ENCODE measurements at regions not wholly inside any gene's neighbourhood (a gene's known extent, or its start where the extent isn't known, plus 50 kb on each side); places are given as distances from the start of the nearest gene placed in this dataset.

DNA sequence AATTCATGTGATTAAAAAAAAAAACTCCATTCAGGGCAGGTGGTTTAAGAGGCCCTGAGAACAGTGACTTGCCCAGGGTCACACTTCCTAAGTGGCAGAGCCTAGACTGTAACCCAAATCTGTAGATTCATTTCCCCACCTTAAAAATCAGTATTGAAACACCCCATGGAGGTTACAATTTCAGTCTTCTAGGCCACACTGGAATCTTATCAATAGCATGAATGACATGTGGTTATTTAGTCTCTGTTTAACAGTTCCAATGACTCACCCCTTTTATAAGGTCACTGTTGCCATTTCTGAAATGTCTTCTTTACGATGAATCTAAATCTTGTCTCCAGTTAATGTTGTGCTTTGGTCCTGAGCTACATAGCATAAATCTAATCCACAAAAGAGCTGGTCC lies 262.3 kb upstream of the GRIP1 start:
- intact Hi-C loops (cut with DNase I, micrococcal nuclease), result no loop called here
- no peak for DNase-seq
- no peak for ATAC-seq

DNA sequence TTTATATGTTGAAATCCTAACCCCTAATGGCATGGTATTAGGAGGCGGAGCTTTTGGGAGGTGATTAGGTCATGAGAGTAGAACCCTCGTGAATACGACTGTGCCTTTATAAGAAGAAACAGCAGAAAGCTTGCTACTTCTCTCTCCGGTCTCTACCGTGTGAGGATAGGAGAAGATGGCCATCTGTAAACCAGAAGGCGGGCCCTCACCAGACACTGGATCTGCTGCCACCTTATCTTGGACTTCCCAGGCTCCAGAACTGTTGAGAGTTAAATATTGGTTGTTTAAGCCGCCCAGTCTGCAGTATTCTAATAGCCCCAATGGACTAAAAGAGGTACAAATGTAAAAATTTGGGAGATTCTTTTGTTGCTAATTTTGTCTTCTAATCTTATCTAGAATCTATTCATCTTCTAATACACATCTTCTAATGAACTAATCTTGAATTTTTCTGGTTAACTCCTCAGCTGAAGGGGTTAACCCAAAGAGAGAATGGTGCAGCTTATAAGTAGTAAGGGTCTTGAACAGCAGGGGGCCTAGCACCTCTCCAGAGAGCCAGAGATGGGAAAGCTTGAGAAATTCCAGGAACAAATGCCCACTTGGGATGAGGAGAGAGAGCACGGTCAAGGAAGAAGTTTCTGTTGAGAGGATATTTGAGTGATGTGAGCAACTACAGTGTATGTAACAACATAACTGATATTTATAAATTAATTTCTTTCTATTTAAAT lies 264.0 kb upstream of the GRIP1 start:
- intact Hi-C loops (cut with DNase I, micrococcal nuclease), result no loop called here

DNA sequence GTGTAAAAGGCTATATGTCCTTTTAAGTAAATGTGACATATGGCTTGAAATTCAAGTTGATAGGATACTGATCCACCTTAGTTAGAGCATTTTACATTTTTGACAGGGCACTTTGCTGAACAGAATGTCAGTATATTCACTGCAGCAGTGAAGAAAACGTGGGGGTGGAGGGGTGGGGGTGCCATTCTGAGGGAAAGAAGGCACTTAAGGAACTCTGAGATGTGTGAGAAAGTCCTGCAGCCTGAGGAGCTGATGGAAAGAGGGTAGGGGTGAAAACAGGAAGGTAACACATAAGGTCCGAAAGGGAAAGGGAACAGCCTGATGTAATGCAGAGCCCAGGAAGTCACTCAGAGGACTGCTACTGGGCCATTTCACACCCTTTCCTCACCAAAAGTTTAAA lies 265.5 kb upstream of the GRIP1 start:
- no peak for DNase-seq
- ATAC-seq, result no peak
- intact Hi-C loops (cut with DNase I, micrococcal nuclease), result no loop called here

More for the DNA sequence above, 264.0 kb upstream of the GRIP1 start:
- DNase-seq (no peak), ATAC-seq (no peak)

DNA sequence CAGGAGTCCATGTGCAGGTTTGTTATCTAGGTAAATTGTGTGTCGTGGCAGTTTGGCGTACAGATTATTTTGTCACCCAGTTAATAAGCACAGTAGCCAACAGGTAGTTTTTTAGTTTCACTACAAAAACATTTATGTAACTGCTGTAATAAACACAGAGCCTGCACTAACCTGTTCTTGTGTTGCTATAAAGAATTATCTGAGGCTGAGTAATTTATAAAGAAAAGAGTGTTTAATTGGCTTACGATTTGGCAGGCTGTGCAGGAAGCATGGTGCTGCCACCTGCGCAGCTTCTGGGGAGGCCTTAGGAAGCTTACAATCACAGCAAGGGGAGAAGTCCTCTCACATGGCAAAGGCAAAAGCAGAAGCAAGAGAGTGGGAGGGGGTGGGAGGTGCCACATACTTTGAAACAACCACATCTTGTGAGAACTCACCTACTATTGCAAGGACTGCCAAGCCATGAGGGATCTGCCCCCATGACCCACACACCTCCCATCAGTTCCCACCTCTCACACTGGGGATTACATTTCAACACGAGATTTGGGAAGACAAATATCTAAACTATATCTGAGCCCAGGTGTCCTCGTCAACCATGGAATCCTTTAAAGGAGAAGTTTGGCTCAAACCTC lies 266.4 kb upstream of the GRIP1 start:
- ATAC-seq (peak; percentile 81), DNase-seq (peak in 1 of 2 donors; percentile 5)
- intact Hi-C loops (cut with DNase I, micrococcal nuclease), result no loop called here

DNA sequence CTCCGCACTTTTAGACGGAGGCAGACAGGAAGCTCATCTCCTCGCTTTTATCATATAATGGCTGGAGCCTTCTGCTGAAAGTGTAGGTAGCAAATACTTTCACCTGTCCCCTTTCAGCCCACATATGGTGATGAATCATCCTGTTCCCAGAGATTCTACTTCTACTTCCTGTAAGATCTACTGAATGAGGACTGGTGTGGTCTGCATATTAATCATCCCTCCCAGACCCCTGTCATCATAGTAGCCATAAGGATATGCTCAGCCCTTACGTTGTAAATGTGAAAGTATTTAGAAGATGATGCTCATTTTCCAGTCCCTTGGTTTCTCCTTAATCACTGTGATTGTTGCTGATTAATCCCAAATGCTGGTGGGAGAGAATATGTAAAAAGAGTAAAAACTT lies 268.2 kb upstream of the GRIP1 start:
- intact Hi-C loops (cut with DNase I, micrococcal nuclease), result no loop called here
- ATAC-seq (no peak), DNase-seq (no peak)

DNA sequence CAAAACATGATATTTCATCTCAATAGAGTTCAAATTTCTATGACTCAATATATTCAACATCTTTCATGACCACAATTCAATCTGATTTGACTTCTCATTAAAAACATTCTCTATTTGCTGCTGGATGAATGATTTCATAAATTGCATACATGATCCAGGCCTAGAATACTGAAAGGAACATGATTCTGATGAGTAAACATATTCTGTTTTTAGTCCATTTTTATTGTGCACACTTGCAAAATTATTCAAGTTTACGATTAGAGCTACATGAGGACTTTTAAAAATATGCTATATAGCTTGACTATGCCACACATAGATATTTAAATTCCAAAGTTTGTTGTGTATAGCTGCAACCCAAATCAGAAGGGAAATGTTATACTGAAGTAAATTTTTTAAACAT lies 273.8 kb upstream of the GRIP1 start:
- intact Hi-C loops (cut with DNase I, micrococcal nuclease), result no loop called here
- ATAC-seq, result no peak

DNA sequence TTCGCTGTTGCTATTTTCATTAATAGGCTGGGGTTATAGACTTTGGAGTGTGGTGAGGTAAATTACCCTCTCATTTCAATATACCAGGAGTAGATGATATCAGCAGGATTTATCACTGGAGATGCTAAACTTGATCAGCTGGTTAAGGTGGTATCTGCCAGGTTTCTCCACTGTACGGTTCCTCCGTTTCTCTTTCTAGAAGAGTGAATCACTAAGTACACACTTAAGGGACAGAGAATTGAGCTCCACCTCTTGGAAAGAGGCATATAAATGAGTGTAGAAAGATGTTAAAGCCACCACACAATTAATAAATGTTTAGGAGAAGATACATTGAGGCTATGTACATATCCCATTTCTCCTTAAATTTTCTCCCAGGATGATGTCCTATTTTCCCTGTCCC lies 277.4 kb upstream of the GRIP1 start:
- DNase-seq, result no peak
- intact Hi-C loops (cut with DNase I, micrococcal nuclease), result no loop called here
- no peak for ATAC-seq

More for the DNA sequence above, 273.8 kb upstream of the GRIP1 start:
- DNase-seq, result no peak

DNA sequence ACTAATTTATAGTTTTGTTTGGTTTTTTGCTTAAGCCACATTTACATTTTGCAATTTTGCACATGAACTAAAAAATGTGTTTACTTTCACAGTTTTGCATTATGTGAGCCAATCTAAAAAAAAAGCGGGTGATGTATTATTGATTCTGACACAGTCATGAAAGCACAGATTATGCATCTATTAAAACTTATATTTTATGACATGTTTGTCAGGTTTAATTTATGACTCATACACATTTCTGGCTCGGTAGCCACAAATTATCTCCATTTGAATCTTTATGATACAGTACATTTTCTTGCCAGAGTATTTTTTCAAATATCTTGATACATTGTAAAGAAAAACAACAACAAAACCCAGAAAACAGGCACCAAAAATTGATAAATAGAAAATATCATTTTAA lies 280.4 kb upstream of the GRIP1 start:
- intact Hi-C loops (cut with DNase I, micrococcal nuclease), result no loop called here
- no peak for DNase-seq
- ATAC-seq, result no peak

DNA sequence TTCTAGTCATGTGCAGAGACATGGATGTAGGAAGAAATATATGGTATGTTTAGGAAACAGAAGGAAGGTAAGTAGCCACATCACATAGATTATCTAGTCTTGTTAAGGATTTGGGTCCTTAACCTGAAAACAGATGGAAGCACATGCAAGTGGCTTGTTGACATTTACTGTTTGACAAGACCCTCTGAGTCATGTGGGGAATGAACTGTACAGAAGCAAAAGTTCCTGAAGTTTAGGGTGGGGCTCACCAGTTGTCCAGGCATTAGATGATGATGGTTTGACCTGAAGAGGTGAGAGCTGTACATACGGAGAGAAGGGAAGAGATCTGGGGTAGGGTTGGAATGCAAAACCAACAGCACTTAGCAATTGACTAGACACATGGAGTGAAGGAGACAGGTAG lies 281.1 kb upstream of the GRIP1 start:
- intact Hi-C loops (cut with DNase I, micrococcal nuclease), result no loop called here
- DNase-seq (no peak), ATAC-seq (no peak)

DNA sequence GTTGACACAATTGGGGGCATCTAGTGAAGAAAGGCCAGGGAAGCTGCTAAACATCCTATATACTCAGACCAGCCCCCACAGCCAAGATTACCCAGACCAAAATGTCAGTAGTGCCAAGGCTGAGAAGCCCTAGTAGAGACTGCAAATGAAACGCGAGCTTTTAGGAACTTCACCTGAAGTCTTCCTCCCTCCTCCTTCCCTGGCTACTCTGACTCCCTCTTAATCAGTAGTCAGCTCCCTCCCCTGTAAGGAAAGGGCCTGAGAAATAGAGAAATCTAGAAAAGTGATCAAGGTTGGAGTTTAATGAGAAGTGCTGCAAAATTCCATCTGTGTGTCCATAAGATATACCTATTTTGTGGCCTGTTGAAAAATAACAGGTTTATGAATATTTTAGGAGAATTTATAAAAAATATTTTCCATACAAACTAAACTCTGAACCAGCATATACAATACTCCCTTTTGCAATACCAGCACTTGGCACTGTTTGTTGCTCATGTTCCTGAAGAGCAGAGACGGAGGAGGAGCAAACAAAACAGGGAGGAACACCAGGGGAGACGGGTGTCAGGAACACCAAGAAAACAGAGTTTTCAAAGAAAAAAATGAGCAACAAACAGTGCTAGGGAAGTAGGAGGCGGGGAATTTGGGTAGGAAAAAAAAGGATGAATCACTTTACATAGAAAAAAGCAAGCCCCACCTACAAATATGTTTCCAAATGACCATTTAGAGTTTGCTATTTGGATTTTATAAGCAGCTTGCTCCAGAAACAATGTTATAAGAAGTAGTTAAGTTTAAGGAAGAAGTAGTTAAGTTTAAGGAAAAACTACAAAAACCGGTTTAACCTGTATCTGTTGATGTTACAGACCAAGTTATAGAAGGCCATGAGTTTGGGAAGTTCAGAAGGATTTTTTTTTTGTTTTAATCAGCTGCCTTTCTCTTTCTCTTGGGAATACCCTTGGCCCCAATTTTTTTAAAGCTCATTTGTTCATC lies 282.1 kb upstream of the GRIP1 start:
- intact Hi-C loops (cut with DNase I, micrococcal nuclease), result no loop called here
- ATAC-seq, result peak; percentile 68
- DNase-seq, result no peak

DNA sequence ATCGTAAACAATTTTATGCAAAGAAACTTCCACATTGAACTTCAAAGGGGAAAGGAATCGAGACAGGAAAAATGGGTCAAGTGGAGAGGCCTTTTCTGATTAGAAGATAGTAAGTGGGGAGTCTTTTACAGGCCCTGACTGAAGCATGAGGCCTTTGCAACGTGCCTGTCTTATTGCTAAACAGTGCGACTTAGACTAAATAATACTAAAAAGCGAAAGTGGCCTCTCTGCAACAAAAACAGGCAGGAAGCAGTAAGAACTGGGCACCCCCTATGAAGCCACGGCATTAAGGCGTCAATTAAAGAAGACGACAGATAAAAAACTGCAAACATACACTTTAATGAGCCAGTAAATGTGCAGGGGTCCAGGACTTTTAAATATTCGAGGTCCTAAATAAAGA lies 283.4 kb upstream of the GRIP1 start:
- intact Hi-C loops (cut with DNase I, micrococcal nuclease), result no loop called here
- no peak for DNase-seq
- ATAC-seq, result no peak

DNA sequence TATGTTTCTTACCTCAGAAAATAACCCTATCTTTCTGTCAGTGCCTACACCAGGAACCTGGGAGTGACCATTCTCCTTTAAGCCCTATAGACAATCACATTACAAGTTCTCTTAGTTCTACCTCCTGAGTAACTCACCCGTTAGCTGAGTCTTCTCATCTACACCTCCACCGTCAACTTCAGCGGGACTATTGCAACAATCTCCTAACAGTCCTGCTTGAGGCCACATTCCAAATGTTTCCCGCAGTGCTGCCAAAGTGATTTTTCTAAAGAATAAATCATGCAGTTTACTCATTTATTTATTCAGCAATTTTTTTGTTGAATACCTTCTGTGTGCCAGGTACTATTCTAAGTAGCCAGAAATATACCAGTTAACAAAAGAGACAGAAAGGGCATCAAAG lies 285.0 kb upstream of the GRIP1 start:
- DNase-seq, result no peak
- ATAC-seq, result no peak
- intact Hi-C loops (cut with DNase I, micrococcal nuclease), result no loop called here

DNA sequence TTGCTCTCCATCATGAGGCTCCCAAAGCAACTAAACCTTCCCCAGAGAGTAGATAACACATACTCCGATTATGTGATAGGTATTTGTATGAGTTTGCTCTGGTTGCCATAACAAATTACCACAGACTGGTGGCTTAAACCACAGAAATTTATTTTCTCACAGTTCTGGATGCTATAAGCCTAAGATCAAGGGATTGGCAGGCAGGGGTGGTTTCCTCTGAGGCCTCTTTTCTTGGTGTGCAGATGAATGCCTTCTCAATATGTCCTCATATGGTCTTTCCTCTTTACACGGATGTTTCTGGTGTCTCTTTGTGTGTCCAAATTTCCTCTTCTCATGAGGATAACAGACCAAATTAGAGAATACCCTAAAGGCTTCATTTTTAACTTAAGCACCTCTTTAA lies 285.8 kb upstream of the GRIP1 start:
- intact Hi-C loops (cut with DNase I, micrococcal nuclease), result no loop called here
- DNase-seq (no peak), ATAC-seq (no peak)

DNA sequence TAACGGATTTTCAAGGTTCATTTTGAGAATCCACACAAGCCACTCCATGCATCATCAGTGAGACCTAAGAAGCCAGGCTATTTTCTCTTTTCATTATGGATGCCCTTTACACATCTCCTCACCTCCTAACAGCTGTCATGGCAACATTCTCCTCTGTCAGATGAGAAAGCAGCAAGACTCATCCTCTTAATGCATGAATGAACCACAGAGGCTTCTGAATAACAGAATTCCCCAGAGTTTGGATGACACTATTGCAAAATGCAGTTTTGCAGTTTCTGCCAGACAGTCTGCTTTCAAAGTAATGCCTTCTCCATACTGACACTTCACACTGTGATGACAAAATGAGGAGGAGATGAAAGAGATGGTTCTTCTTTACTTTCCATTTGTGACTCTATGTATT lies 286.7 kb upstream of the GRIP1 start:
- DNase-seq, result no peak
- intact Hi-C loops (cut with DNase I, micrococcal nuclease), result no loop called here
- ATAC-seq, result no peak

DNA sequence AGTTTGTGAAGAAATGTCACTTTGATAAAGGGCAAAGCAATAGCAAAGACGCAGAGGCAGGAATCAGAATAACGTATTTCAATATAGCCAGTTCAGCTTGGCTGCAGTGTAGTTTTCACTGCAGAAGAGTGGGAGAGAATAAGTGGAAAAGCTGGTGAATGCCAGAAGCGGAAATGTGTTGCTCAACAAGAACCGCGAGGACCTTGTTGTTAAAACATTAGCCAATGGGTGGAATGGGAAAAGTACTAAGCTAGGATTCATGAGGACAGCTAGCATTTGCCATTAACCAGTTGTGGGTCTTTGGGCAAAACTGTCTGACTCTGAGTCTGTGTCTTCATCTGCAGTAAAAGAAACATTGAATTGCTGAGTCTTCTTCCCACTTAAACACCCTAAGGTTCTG lies 292.9 kb upstream of the GRIP1 start:
- no peak for DNase-seq
- intact Hi-C loops (cut with DNase I, micrococcal nuclease), result no loop called here
- no peak for ATAC-seq

DNA sequence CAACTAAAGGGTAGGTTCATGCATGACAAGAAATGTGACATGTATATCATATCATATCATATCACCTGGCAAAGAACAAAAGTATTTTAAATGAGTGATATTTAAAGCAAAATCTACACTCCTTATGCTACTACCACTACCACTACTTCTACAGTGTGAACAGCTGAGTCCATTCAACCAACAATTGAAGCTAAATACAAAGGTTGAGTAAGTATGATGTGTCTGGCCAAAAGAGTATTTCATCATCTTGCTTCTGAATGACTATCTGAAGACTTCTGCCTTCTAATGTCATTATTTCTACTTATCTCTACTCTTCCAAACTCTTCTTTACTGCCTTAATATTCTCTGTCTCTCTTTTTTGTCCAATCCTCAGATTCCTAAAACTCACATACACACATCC lies 292.6 kb upstream of the CAND1 start:
- intact Hi-C loops (cut with DNase I, micrococcal nuclease), result no loop called here
- ATAC-seq (no peak), DNase-seq (no peak)

DNA sequence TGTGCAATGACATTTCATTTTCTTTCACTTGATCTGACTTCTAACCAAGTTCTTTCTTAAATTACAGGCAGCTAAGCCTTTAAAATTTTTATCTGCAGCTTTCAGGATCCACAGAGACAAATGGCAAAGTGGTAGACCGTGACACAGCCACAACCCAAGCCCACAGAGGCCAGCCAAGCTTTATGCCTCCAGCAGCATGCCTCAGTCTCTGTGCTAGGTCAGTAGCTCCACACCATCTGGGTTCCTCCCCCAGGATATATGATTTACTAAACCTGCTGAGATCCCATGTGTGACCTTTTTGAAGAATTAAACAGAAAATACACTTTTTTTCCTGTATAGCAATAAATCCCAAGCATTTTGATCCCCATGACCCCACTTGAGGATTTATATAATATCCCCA lies 290.4 kb upstream of the CAND1 start:
- intact Hi-C loops (cut with DNase I, micrococcal nuclease), result no loop called here
- ATAC-seq (no peak), DNase-seq (no peak)

DNA sequence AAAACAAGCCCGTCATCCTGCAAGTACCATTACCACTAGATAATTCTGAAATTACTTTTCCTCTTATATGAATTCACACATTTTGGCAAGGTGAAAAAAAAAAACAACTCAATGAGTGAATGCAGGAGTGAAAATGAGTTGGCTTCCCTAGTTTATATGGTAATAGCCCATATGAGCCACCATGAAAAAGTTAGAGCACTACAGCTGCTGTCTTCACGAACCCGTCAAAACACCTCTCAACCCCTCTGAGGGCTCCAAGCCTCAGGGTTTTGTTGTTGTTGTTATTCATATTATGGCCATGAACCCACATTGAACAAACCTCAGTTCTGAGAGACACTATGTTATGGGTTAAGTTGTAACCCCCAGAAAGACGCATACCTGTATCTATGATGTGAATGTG lies 289.9 kb upstream of the CAND1 start:
- no peak for ATAC-seq
- intact Hi-C loops (cut with DNase I, micrococcal nuclease), result no loop called here
- no peak for DNase-seq

DNA sequence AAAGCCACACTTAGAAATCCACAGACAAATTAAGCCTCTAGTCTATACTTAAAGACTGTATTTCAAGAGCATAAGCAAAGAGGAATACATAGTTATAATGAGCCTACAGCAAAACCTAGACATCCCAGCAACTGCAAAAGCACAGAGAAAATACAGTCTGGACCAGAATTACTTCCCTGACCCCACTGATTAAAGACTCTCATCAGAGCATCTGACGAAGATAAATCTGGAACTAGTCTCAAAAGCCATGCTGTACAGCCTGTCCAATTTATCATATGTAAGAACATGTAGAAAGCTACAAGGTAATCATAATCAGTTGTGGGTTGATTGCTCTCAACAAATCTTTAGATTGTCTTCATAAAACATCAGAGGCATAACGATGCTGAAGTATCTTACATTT lies 285.1 kb upstream of the CAND1 start:
- ATAC-seq (no peak), DNase-seq (no peak)
- intact Hi-C loops (cut with DNase I, micrococcal nuclease), result no loop called here

DNA sequence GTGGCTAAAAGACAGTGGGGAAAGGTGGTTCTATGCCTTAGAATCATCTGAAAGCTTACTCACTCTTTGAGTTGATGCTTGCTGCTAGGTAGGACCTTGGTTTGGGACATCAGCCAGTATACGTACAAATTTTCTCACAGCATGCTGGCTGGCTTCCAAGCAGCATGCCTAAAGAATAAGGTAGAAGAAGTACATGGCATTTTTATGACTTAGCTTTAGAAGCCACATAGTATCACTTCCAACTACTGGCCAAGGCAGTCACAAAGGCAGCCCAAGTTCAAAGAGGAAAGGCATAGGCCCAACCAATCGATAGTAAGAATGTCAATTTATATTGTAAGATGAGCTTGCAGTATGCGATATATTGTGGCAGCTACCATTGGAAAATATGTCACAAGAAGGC lies 284.2 kb upstream of the CAND1 start:
- intact Hi-C loops (cut with DNase I, micrococcal nuclease), result no loop called here
- DNase-seq (no peak), ATAC-seq (no peak)

Measured in left colon (tissue), 2 donors.